Breast epithelium (tissue), 4 donors: ENCODE measurements at regions not wholly inside any gene's neighbourhood (a gene's known extent, or its start where the extent isn't known, plus 50 kb on each side); places are given as distances from the start of the nearest gene placed in this dataset.

Source experiments
- DNase-seq, 2 donors: peaks; one replicate each; pipeline ENCODE4 v3.0.0-alpha.2; 2019; ENCODE audit warnings: low spot score in 2 of 2
- H3K27ac ChIP-seq, 2 donors: fragments of 200-600 bp; sonication (generic) in 1 of 2; one replicate each; pipeline ENCODE4 v1.5.1; 2016 to 2019; ENCODE audit warnings: mild to moderate bottlenecking in 1 of 2
- H3K27me3 ChIP-seq, 2 donors: fragments of 200-600 bp; sonication (generic) in 1 of 2; one replicate each; pipeline versions ENCODE4 v1.5.1 to v1.6.0; 2017 to 2019; ENCODE audit warnings: control low read depth in 1 of 2, mild to moderate bottlenecking in 1 of 2
- H3K36me3 ChIP-seq: fragments of 200-600 bp; one replicate; pipeline ENCODE4 v1.5.1; 2019
- H3K4me1 ChIP-seq, 2 donors: fragments of 200-600 bp; sonication (generic); one replicate each; pipeline ENCODE4 v1.5.1; 2016 to 2019; ENCODE audit warnings: control low read depth in 1 of 2
- H3K4me3 ChIP-seq, 3 donors: fragments of 200-600 bp; sonication (generic); 1 replicate in 2 of 3; 2 replicates in 1 of 3; pipeline ENCODE4 v1.5.1; 2016 to 2019; ENCODE audit warnings: mild to moderate bottlenecking in 3 of 3, moderate library complexity in 2 of 3
- H3K9me3 ChIP-seq, 2 donors: fragments of 200-600 bp; sonication (generic) in 1 of 2; one replicate each; pipeline ENCODE4 v1.5.1; 2016 to 2019; ENCODE audit warnings: control low read depth in 1 of 2
- POLR2A ChIP-seq: fragments of 450-650 bp; IDR thresholded peaks from one replicate; pipeline ENCODE4 v1.6.1; 2016; ENCODE audit warnings: antibody characterized with exemption, mild to moderate bottlenecking, moderate library complexity
- POLR2AphosphoS5 ChIP-seq, 3 donors: sonication (generic); formaldehyde crosslinking; IDR thresholded peaks; one replicate each; pipeline ENCODE4 v1.6.1; 2017; ENCODE audit warnings: antibody characterized with exemption in 3 of 3
- intact Hi-C: fragments of 100-400 bp; cut with DNase I; formaldehyde crosslinking; loops from one replicate; pipeline ENCODE4 v1.15.1; 2023; ENCODE audit warnings: low total_unique reads
- TF ChIP-seq, protein P1 (sequence below), 3 donors: fragments of 450-650 bp; IDR thresholded peaks; one replicate each; pipeline ENCODE4 v1.5.1; 2016 to 2017; ENCODE audit warnings: antibody characterized with exemption in 3 of 3, mild to moderate bottlenecking in 3 of 3, moderate library complexity in 3 of 3

DNA sequence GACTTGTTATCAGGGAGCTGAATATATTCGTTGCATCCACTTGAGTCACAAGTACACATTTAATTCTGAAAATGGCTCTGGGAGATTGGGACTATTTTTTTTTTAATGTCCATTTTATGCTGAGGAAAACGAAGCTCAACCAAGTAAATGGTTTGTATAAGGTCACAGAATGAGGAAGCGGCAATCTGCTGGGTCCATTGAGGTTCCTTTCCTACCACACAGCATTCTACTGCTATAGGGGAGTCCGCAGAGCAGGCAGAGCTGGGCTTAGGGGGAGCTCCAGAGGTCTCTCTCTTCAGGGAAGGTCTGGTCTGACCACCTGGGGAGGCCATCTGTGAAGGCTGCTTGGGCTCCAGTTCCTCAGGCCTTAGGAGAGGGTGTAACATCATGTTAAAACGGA lies 77.9 kb downstream of the MCFD2 start:
- intact Hi-C loops: no loop called here
- H3K4me3 ChIP-seq: no peak overlapping the region
- H3K4me1 ChIP-seq: no peaks in the 10 kb centered on the region
- H3K27me3 ChIP-seq: no peaks in the 10 kb centered on the region
- no peaks in the 10 kb centered on the region for H3K36me3 ChIP-seq
- no peak overlapping the region for H3K27ac ChIP-seq
- no peaks in the 10 kb centered on the region for H3K9me3 ChIP-seq
- no peak for DNase-seq
- TF ChIP-seq, protein P1, sequence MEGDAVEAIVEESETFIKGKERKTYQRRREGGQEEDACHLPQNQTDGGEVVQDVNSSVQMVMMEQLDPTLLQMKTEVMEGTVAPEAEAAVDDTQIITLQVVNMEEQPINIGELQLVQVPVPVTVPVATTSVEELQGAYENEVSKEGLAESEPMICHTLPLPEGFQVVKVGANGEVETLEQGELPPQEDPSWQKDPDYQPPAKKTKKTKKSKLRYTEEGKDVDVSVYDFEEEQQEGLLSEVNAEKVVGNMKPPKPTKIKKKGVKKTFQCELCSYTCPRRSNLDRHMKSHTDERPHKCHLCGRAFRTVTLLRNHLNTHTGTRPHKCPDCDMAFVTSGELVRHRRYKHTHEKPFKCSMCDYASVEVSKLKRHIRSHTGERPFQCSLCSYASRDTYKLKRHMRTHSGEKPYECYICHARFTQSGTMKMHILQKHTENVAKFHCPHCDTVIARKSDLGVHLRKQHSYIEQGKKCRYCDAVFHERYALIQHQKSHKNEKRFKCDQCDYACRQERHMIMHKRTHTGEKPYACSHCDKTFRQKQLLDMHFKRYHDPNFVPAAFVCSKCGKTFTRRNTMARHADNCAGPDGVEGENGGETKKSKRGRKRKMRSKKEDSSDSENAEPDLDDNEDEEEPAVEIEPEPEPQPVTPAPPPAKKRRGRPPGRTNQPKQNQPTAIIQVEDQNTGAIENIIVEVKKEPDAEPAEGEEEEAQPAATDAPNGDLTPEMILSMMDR (IDR thresholded peaks at IDR 0.05): no peak
- TF ChIP-seq POLR2A (no peak), POLR2AphosphoS5 (IDR thresholded peaks at IDR 0.05) (no peak)

DNA sequence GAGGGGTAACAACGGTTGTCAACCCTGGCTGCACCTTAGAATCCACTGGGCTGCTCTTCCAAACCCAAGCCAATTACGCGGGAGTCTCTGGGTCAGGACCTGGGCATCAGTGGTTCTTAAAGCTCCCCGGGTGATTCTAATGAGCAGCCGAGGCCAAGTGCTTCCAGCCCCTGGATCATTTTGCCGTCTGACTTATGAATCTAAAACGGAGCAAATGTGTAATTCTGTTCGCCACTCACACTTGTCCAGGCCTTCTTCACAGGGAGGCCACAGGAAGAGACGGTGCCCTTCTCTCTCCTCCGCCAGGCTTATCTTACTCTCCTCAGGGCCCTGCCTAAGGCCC lies 78.5 kb downstream of the MCFD2 start:
- H3K27ac ChIP-seq: no peak overlapping the region
- TF ChIP-seq, protein P1 (IDR thresholded peaks at IDR 0.05): no peak
- TF ChIP-seq POLR2A (no peak), POLR2AphosphoS5 (IDR thresholded peaks at IDR 0.05) (no peak)
- no peak for DNase-seq
- no peaks in the 10 kb centered on the region for H3K36me3 ChIP-seq
- no peaks in the 10 kb centered on the region for H3K4me1 ChIP-seq
- intact Hi-C loops: no loop called here
- no peak overlapping the region for H3K4me3 ChIP-seq
- H3K27me3 ChIP-seq: no peaks in the 10 kb centered on the region
- no peaks in the 10 kb centered on the region for H3K9me3 ChIP-seq

DNA sequence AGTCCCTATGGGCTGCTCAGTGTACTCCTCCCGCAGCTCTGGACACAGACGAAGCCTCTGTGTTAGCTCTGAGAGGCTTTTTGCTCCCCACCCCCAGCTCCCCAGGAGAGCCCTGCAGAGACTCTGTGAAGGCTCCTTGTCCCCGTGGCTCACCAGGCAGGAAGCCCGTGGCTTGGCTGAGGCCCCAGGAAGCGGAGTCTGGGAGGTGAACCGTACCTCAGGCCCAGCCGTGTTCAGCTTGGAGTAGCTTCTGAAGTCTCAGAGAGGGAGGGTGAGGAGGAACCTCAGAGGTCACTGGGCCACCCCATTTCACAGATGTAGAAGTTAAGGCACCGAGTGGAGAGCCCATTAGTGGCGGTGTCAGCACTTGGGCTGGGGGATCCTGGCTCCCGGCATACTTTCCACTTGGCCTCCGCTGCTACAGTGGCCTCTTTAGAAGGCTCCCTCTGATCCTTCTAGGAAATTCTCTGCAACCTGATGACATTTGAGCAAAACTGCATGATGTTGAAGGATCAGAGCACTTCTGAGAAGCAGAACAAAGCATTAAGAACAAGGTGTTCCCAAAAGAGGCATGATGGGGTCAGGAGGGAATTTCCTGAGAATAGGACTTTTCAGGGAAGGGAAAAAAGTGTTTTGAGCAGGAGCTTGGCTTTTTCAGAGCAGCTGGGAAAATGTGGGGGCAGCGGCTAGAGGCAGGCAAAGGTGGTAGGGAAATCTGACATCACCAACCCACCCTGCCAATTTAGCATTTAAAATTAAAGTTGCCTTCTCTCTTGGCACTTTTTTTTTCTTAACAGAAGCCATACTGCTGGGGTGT lies 79.1 kb downstream of the MCFD2 start:
- TF ChIP-seq, protein P1 (IDR thresholded peaks at IDR 0.05): no peak
- TF ChIP-seq POLR2AphosphoS5 (IDR thresholded peaks at IDR 0.05) (no peak), POLR2A (no peak)
- intact Hi-C loops: no loop called here
- DNase-seq: peak in 1 of 2 donors; percentile 74

DNA sequence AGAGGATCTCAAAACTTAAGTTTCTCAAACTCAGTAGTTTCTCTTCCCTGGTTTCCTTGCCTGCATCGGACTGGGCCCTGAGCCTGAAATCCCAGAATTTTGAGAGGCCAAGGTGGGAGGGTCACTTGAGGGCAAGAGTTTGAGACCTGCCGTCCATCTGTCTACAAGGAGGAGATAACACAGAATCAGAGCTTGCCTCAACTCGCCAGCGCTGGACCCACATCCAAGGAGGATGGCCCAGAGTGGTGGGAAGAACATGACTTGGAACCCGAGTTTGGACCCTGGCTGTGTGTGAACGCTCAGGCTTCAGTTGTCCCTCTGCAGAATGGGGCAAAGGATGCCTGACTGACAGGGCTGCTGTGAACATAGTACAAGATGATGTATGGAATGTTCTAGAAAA lies 80.1 kb downstream of the MCFD2 start:
- no peaks in the 10 kb centered on the region for H3K27me3 ChIP-seq
- intact Hi-C loops: no loop called here
- H3K4me3 ChIP-seq: no peak overlapping the region
- TF ChIP-seq, protein P1 (IDR thresholded peaks at IDR 0.05): no peak
- no peak for TF ChIP-seq POLR2AphosphoS5 (IDR thresholded peaks at IDR 0.05)
- no peak for DNase-seq
- no peaks in the 10 kb centered on the region for H3K4me1 ChIP-seq
- peak overlapping the region; percentile 45 to 49 for H3K27ac ChIP-seq
- H3K9me3 ChIP-seq: no peaks in the 10 kb centered on the region
- H3K36me3 ChIP-seq: no peaks in the 10 kb centered on the region

More for the DNA sequence above, 79.1 kb downstream of the MCFD2 start:
- no peak overlapping the region for H3K4me3 ChIP-seq
- H3K9me3 ChIP-seq: no peaks in the 10 kb centered on the region
- no peaks in the 10 kb centered on the region for H3K4me1 ChIP-seq
- H3K27ac ChIP-seq: peak overlapping the region; percentile 45 to 49
- no peaks in the 10 kb centered on the region for H3K36me3 ChIP-seq
- H3K27me3 ChIP-seq: no peaks in the 10 kb centered on the region

DNA sequence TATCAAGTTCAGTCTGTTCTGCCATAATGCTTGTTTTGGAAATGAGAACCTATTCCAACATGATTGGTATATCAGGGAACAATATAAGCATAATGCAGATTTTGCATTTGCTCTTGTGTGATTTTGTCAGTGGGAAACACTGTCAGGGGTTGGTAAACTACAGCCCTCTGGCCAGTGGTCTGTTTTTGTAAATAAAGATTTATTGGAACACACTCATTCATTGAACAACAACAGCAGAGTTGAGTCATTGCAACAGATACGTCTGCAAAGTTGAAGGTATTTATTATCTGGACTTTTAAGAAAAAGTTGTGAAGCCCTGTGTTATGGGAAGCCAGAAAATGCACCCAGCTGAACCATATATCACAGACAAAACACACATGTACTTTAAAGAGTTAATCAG lies 83.1 kb downstream of the MCFD2 start:
- TF ChIP-seq POLR2A (no peak), POLR2AphosphoS5 (IDR thresholded peaks at IDR 0.05) (no peak)
- TF ChIP-seq, protein P1 (IDR thresholded peaks at IDR 0.05): no peak
- DNase-seq: no peak
- intact Hi-C loops: no loop called here
- no peaks in the 10 kb centered on the region for H3K27me3 ChIP-seq
- H3K9me3 ChIP-seq: no peaks in the 10 kb centered on the region
- no peak overlapping the region for H3K27ac ChIP-seq
- H3K4me1 ChIP-seq: no peaks in the 10 kb centered on the region
- no peaks in the 10 kb centered on the region for H3K36me3 ChIP-seq
- H3K4me3 ChIP-seq: no peak overlapping the region
